ENCODE measurements at regions not wholly inside any gene's neighbourhood (a gene's known extent, or its start where the extent isn't known, plus 50 kb on each side); places are given as distances from the start of the nearest gene placed in this dataset.

GRCh38 chr4:14596904-14597303 lies 405.4 kb upstream of the CPEB2 start:
- 60 to 100% methylated on average over 1 to 2 of the region's 2 CpGs for WGBS, 2 experiments (ENCODE audit: insufficient coverage in 1 of 2, insufficient read length in 1 of 2)
- no peaks in the 10 kb centered on the region for H3K9me3 ChIP-seq (ENCODE audit: control insufficient read depth, low read length)
- no peak overlapping the region for H3K27ac Mint-ChIP-seq
- peaks cover 2% of the 10 kb centered on the region for H3K36me3 Mint-ChIP-seq (ENCODE audit: low read depth)
- no peaks in the 10 kb centered on the region for H3K27me3 ChIP-seq (ENCODE audit: control insufficient read depth, insufficient read depth, low read length, poor library complexity, severe bottlenecking)
- no peaks in the 10 kb centered on the region for H3K27me3 Mint-ChIP-seq (ENCODE audit: insufficient read depth)
- no peaks in the 10 kb centered on the region for H3K36me3 ChIP-seq (ENCODE audit: control insufficient read depth, insufficient read depth, low read length)
- H3K4me1 ChIP-seq (ENCODE audit: control insufficient read depth, insufficient read depth, low read length): peaks cover 8% of the 10 kb centered on the region
- H3K4me1 Mint-ChIP-seq: peaks cover 13% of the 10 kb centered on the region
- H3K9ac ChIP-seq (ENCODE audit: extremely low read depth, low read length, poor library complexity, severe bottlenecking): no peak overlapping the region
- H3K4me3 Mint-ChIP-seq: no peak overlapping the region
- no peak overlapping the region for H3K4me3 ChIP-seq (ENCODE audit: low read length)
- peak; percentile 67 for TF ChIP-seq CTCF (conservative IDR thresholded peaks at IDR 0.05)
- H3K9me3 Mint-ChIP-seq: peaks cover 2% of the 10 kb centered on the region
- peak; percentile 51 for DNase-seq
- no peak overlapping the region for H3K27ac ChIP-seq (ENCODE audit: low read depth, low read length)

DNA sequence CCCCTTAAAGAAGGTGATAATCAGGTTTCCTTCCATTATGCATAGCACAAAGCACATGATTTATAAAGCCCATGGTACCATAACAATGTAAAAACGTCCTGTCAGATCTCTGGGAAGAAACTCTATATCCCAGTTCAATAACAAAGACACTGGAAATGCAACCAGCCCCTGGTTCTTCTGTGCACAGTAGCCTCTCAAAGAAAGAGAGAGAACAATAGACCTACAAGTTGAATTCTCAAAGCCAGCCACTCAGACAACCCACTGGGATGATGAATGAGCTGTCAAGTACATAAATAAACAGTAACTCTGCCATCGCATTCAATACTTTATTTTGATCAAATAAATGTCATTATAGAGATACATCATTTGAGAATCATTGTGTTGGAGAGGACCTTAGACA lies 400.1 kb upstream of the CPEB2 start:
- H3K9me3 Mint-ChIP-seq: peaks cover 2% of the 10 kb centered on the region
- no peaks in the 10 kb centered on the region for H3K27me3 ChIP-seq (ENCODE audit: control insufficient read depth, insufficient read depth, low read length, poor library complexity, severe bottlenecking)
- H3K4me3 ChIP-seq (ENCODE audit: low read length): no peak overlapping the region
- 0 to 39% methylated on average over 1 to 2 of the region's 2 CpGs for WGBS, 2 experiments (ENCODE audit: insufficient coverage in 1 of 2, insufficient read length in 1 of 2)
- peak overlapping the region; percentile 95 for H3K27ac ChIP-seq (ENCODE audit: low read depth, low read length)
- no peak overlapping the region for H3K4me3 Mint-ChIP-seq
- H3K27me3 Mint-ChIP-seq (ENCODE audit: insufficient read depth): no peaks in the 10 kb centered on the region
- no peak overlapping the region for H3K9ac ChIP-seq (ENCODE audit: extremely low read depth, low read length, poor library complexity, severe bottlenecking)
- H3K4me1 Mint-ChIP-seq: peaks cover 6% of the 10 kb centered on the region
- no peaks in the 10 kb centered on the region for H3K36me3 ChIP-seq (ENCODE audit: control insufficient read depth, insufficient read depth, low read length)
- no peak overlapping the region for H3K27ac Mint-ChIP-seq
- TF ChIP-seq CTCF (conservative IDR thresholded peaks at IDR 0.05): no peak
- H3K9me3 ChIP-seq (ENCODE audit: control insufficient read depth, low read length): no peaks in the 10 kb centered on the region
- no peaks in the 10 kb centered on the region for H3K4me1 ChIP-seq (ENCODE audit: control insufficient read depth, insufficient read depth, low read length)
- no peak for DNase-seq
- H3K36me3 Mint-ChIP-seq (ENCODE audit: low read depth): peaks cover 2% of the 10 kb centered on the region

DNA sequence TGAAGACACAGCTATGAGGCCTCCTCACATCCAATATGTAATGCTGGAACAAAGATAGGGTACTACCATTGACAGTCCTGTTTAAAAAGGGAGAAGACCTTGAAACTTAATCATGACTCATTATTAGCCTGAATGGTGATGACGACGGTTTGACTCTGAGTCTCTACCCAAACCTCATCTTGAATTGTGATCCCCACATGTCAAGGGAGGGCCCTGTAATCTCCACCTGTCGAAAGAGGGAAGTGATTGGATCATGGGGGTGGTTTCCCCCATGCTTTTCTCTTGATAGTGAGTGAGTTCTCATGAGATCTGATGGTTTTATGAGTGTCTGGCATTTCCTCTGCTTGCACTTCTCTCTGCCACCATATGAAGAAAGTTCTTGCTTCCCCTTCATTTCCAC lies 395.3 kb upstream of the CPEB2 start:
- no peaks in the 10 kb centered on the region for H3K9me3 Mint-ChIP-seq
- no peak overlapping the region for H3K4me3 Mint-ChIP-seq
- Histone ChIP-seq H3K4me1 (ENCODE audit: control insufficient read depth, insufficient read depth, low read length) (no peaks in the 10 kb centered on the region), H3K27me3 (ENCODE audit: control insufficient read depth, insufficient read depth, low read length, poor library complexity, severe bottlenecking) (no peaks in the 10 kb centered on the region), H3K36me3 (ENCODE audit: control insufficient read depth, insufficient read depth, low read length) (no peaks in the 10 kb centered on the region), H3K27ac (ENCODE audit: low read depth, low read length) (no peak overlapping the region), H3K9ac (ENCODE audit: extremely low read depth, low read length, poor library complexity, severe bottlenecking) (no peak overlapping the region), H3K4me3 (ENCODE audit: low read length) (no peak overlapping the region), H3K9me3 (ENCODE audit: control insufficient read depth, low read length) (no peaks in the 10 kb centered on the region)
- 97 to 100% methylated on average over 2 to 3 of the region's 3 CpGs for WGBS, 2 experiments (ENCODE audit: insufficient coverage in 1 of 2, insufficient read length in 1 of 2)
- DNase-seq: no peak
- no peaks in the 10 kb centered on the region for H3K36me3 Mint-ChIP-seq (ENCODE audit: low read depth)
- peaks cover 4% of the 10 kb centered on the region for H3K4me1 Mint-ChIP-seq
- H3K27ac Mint-ChIP-seq: no peak overlapping the region
- TF ChIP-seq CTCF (conservative IDR thresholded peaks at IDR 0.05): no peak
- H3K27me3 Mint-ChIP-seq (ENCODE audit: insufficient read depth): no peaks in the 10 kb centered on the region
